Lower leg skin (tissue), 4 donors: ENCODE measurements at regions not wholly inside any gene's neighbourhood (a gene's known extent, or its start where the extent isn't known, plus 50 kb on each side); places are given as distances from the start of the nearest gene placed in this dataset.

Experiments used
- DNase-seq, 2 donors: peaks; one replicate each; pipeline ENCODE4 v3.0.0-alpha.2; 2019; ENCODE audit warnings: low spot score in 2 of 2
- H3K4me3 ChIP-seq: fragments of 200-600 bp; sonication (generic); 2 replicates; pipeline ENCODE4 v1.5.1; 2017; ENCODE audit warnings: mild to moderate bottlenecking, low read depth; ENCODE audit not compliant: poor library complexity, severe bottlenecking
- CTCF ChIP-seq, 3 donors: fragments of 450-650 bp; IDR thresholded peaks; one replicate each; pipeline ENCODE4 v1.5.1; 2016; ENCODE audit warnings: antibody characterized with exemption in 3 of 3, mild to moderate bottlenecking in 3 of 3, moderate library complexity in 2 of 3
- POLR2A ChIP-seq, 2 donors: fragments of 450-650 bp; IDR thresholded peaks; one replicate each; pipeline ENCODE4 v1.6.1; 2016 to 2017; ENCODE audit warnings: antibody characterized with exemption in 2 of 2, mild to moderate bottlenecking in 1 of 2, moderate library complexity in 1 of 2
- WGBS, 2 donors: methylation state at CpG; one replicate each; pipeline ENCODE4 v1.1.5; 2018; 5-methylcytosine and 5-hydroxymethylcytosine counted together
- intact Hi-C: fragments of 100-400 bp; cut with DNase I; formaldehyde crosslinking; loops from one replicate; pipeline ENCODE4 v1.15.0; 2023; ENCODE audit warnings: low total_unique reads

- no peak for DNase-seq
- TF ChIP-seq POLR2A (IDR thresholded peaks at IDR 0.05) (no peak), CTCF (IDR thresholded peaks at IDR 0.05) (no peak)
- no peak overlapping the region for H3K4me3 ChIP-seq
- intact Hi-C loops = no loop called here
- WGBS, 2 donors = 85% methylated on average over 3 of the region's 3 CpGs
Measured at GRCh38 chr12:126224032-126224431, 1158.8 kb downstream of the AACS start.

GRCh38 chr12:126228936-126229335 lies 1163.7 kb downstream of the AACS start:
- no peak for DNase-seq
- intact Hi-C loops = no loop called here
- H3K4me3 ChIP-seq = no peak overlapping the region
- TF ChIP-seq CTCF (IDR thresholded peaks at IDR 0.05) (no peak), POLR2A (IDR thresholded peaks at IDR 0.05) (no peak)
- WGBS, 2 donors = 83 to 89% methylated on average over 2 of the region's 2 CpGs

GRCh38 chr12:126232711-126233110 lies 1167.5 kb downstream of the AACS start:
- WGBS, 2 donors = 66 to 71% methylated on average over 3 of the region's 3 CpGs
- intact Hi-C loops = no loop called here

GRCh38 chr12:126233625-126234024 lies 1168.4 kb downstream of the AACS start:
- TF ChIP-seq POLR2A (IDR thresholded peaks at IDR 0.05) = no peak
- TF ChIP-seq CTCF (IDR thresholded peaks at IDR 0.05) = no peak
- no peak for DNase-seq
- intact Hi-C loops = no loop called here
- H3K4me3 ChIP-seq = no peak overlapping the region
- 59 to 68% methylated on average over 3 of the region's 3 CpGs for WGBS, 2 donors

More at GRCh38 chr12:126232711-126233110, 1167.5 kb downstream of the AACS start:
- H3K4me3 ChIP-seq = no peak overlapping the region
- no peak for DNase-seq
- TF ChIP-seq POLR2A (IDR thresholded peaks at IDR 0.05) = no peak
- no peak for TF ChIP-seq CTCF (IDR thresholded peaks at IDR 0.05)

GRCh38 chr12:126243814-126244440 lies 1178.7 kb downstream of the AACS start:
- intact Hi-C loops = no loop called here
- TF ChIP-seq CTCF (IDR thresholded peaks at IDR 0.05) = no peak
- TF ChIP-seq POLR2A (IDR thresholded peaks at IDR 0.05) = no peak
- no peak for DNase-seq
- 68 to 81% methylated on average over 4 of the region's 4 CpGs for WGBS, 2 donors
- no peak overlapping the region for H3K4me3 ChIP-seq

- TF ChIP-seq CTCF (IDR thresholded peaks at IDR 0.05) = no peak
- no peak for TF ChIP-seq POLR2A (IDR thresholded peaks at IDR 0.05)
- 89 to 91% methylated on average over 1 of the region's 1 CpG for WGBS, 2 donors
- no peak for DNase-seq
- intact Hi-C loops = no loop called here
- no peak overlapping the region for H3K4me3 ChIP-seq
Measured at GRCh38 chr12:126247936-126248335, 1182.7 kb downstream of the AACS start.
